Fibroblast of peridontal ligament (primary cell): ENCODE measurements at regions not wholly inside any gene's neighbourhood (a gene's known extent, or its start where the extent isn't known, plus 50 kb on each side); places are given as distances from the start of the nearest gene placed in this dataset.
A peak's percentile ranks its signal among the peaks of the same experiment; 100 is the strongest.
"Not testable (repeated sequence)": the region's sequence is repeated elsewhere in the genome, so short reads cannot be mapped to it uniquely, and the experiment has no call there.

Source experiments
- DNase-seq: peaks from one replicate; pipeline ENCODE4 v3.0.0-alpha.2; 2010; ENCODE audit errors: extremely low read depth

DNA sequence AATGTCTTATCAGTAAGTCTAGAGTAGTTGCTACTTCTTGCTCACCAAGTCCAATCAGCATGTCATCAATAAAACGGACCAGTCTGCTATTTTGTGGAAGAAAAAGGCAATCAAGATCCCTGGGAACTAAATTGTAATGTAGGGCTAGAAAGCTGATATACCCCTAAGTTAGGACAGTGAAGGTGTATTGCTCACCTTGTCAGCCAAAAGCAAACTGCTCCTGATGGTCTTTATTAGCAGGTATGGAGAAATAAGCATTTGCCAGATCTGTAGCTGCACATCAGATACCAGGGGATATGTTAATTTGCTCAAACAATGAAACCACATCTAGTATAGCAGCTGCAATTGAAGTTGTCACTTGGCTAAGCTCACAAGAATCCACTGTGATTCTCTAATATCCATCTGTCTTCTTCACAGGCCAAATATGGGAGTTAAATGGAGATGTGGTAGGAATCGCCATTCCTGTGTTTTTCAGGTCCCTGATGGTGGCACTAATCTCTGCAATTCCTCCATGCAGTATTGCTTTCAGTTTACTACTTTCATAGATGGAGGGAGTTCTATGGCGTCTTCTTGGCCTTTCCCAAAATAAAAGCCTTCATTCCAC is 75.0 kb downstream of the TMEM237 start:
- no peak for DNase-seq

DNA sequence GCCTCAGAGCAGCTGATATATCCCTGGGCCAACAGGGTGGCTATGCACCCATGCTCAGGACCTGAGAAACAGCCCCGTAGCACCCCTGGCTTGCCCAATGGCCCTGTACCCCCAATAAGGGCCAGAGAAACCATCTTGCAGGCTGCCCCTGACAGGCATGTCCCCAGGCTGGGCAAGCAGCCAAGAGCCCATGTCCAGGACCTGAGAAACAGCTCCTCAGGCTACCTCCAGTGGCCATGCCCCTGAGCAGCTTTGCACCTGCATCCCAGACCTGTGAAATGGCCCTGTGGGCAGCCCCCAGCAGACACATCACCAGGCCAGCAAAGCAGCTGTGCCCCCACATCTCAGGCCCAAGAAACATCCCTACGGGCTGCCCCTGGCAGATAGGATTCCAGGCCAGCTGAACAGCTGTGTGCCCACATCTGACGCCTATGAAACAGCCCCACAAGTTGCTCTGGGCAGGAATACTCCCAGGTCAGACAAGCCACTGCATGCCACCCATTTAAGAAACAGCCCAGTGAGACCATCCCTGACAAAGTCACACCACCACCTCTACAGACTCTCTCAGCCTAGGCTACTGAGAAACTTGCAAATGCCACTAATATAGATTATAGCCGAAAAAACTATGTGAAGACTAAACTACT is 84.1 kb downstream of the TMEM237 start:
- DNase-seq = no peak

DNA sequence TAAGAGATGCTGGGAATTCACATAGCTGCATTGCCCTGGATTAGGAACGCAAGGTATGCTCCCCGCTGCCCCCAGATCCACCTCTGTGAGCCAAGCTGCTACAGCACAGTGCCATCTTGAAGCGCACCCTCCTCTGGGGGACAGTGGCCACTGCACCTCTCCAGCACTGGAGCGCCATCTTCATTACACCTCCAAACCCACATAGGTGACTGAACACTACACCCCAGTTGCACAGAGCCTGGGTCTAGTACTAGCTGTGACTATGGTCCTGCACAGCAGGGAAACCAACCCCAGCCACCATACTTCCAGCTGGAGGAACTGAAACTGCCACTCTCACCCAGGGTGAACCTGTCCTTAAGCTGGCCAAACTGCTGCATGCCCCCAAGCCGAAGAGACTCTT is 84.6 kb downstream of the TMEM237 start:
- DNase-seq = no peak

DNA sequence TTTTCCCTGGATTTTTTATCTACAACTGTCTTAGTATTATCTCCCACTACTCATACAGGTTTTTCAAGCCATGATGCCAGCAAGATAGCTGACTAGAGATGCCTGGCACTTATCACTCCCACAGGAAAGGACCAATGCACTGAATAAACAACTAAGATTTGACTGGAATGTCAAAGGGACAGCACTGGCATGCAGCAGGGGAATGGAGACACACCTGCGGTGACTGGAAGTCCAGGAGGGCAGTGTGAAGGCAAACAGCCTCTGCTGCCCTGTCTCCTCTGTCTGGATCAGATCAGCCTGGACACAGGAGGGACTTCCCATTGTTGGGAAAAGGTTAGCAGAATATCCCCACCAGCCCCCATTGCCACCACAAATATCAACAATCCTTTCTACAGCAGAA is 85.1 kb downstream of the TMEM237 start:
- no peak for DNase-seq

DNA sequence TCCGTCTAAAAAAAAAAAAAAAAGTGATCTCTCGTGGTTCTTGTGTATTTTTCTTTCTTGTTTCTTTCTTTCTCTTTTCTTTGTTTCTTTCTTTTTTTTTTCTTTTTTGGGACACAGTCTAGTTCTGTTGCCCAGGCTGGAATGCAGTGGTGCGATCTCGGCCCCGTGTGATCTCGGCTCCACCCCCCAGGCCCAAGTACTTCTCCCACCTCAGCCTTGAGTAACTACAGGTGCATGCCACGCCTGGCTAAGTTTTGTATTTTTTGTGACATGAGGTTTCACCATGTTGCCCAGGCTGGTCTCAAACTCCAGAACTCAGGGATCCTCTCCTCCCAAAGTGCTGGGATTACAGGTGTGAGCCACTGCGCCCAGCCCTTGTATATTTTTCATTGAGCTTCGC is 91.4 kb downstream of the TMEM237 start:
- DNase-seq = no peak

DNA sequence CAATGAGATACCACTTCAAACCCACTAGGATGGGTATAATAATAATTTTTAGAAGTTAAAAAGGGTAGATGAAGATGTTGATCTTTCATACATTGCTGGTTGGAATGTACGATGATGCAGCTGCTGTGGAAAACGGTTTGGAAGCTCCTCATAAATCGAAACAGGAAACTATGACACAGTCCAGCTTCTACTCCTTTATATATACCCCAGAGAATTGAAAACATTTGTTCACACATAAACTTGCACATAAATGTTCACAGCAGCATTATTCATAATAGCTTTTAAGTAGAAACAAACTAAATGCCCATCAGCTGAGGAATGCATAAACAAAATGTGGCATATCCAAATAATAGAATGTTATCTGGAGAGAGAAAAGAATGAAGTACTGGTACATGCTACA is 95.0 kb downstream of the STRADB start:
- DNase-seq = peak; percentile 66

DNA sequence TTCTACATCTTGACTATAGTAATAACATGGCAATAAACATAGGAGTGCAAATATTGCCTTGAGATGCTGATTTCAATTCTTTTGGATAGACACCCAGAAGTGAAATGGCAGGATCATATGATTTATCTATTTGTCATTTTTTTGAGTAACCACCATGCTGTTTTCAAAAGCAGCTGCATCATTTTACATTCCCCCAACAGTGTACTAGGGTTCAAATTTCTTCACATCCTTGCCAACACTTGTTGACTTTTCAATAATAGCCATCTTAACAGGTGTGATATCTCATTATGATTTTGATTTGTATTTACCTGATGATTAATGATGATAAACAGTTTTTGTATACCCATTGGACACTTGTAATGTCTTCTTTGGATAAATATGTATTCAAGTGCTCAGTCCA is 90.8 kb downstream of the STRADB start:
- DNase-seq = no peak

DNA sequence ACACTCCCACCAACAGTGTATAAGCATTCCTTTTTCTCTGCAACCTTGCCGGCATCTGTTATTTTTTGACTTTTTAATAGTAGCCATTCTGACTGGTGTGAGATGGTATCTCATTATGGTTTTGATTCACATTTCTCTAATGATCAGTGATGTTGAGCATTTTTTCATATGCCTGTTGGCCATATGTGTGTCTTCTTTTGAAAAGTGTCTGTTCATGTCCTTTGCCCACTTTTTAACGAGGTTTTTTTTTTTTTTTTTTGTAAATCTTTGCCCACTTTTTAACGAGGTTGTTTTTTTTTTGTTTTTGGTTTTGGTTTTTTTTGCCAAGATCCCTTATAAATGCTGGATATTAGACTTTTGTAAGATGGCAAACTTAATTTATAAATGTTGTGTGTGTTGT is 87.7 kb downstream of the STRADB start:
- not testable (repeated sequence) for DNase-seq

DNA sequence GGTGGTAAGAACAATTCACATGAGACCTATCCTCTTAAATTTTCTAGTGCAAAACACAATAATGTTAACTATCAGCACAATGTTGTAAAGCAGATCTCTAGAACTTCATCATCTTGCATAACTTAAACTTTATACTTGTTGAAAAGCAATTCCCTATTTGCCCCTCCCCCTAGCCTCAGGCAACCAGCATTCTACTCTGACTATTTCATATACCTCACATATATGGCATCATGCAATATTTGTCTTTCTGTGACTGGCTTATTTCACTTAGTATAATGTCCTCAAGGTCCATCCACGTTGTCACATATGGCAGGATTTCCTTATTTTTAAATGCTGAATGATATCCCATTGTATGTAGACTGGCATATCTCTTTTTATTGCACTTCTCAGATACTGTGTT is 86.5 kb downstream of the STRADB start:
- no peak for DNase-seq

DNA sequence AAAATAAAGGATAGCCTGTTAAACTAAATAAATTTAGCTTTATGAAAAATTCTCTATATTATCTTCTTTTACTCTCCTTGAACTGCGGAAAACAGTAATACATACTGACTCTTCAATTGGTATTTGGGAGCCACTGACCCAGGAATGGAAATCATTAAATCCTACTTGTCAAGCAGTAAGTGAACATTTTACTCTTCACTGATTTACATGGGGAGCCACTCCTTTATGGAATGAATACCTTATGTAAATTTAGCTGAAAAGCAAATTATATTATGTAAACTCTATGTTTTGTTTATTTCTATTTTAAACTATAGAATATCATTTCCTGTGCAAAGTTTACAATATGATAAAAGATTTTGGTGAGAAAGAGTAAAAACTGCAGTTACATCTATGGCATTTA is 85.2 kb downstream of the STRADB start:
- DNase-seq = no peak

DNA sequence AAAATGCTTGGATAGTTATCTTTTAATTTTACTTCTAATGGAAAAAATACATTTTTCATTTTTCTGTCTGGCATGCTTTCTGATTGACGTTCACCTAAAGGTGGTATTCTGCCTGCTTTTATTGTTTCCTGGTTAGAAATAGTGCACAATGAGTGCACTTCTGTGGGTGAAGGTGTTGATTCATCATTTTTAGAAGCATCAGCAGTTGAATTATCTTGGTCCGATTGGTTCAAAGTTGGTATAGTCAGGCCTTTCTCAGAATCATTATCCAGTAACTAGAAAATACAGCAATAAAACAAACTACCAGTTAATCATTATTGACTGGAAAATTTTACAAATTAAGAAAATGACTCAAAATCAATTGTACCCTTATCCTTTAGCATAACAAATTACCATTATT is 84.5 kb downstream of the STRADB start:
- no peak for DNase-seq

DNA sequence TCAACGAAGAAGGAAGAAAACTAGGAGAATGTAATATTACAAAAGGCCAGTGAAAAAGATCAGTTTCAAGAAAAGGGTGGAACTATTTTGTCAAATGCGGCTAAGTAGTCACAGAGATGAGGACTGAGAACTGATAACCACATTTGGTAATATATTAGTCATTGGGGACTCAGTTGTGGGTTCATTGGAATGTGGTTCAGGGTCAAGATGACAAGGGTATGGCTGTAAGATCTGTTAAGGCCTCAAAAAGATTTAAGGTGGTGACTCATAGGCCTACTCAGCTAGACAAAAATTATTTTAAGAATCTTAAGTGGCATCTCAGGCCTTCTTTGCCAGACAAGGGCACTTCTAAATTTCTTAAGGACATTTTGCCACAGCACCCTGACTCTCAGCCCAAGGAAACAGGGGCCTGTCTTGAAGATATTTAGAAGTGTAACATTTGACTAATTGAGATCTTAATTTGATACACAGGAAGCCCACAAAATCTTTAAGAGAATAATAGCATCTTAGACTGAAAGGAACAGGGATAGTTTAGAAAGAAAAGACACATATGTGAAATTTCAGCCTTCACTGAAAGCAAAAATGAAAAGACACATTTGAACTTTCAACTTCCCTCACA is 81.3 kb downstream of the STRADB start:
- peak; percentile 55 for DNase-seq
